Adrenal gland (tissue), 9 donors: ENCODE measurements at regions not wholly inside any gene's neighbourhood (a gene's known extent, or its start where the extent isn't known, plus 50 kb on each side); places are given as distances from the start of the nearest gene placed in this dataset.
A peak's percentile ranks its signal among the peaks of the same experiment; 100 is the strongest.

Experiments used
- DNase-seq, 7 donors: peaks; one replicate each; pipeline ENCODE4 v3.0.0-alpha.2; 2019 to 2020
- H3K27ac ChIP-seq, 5 donors: fragments of 200-600 bp; sonication (generic) in 4 of 5; 1 replicate in 3 of 5; 2 replicates in 2 of 5; pipeline versions ENCODE4 v1.5.1 to v1.8.0; 2016 to 2020; ENCODE audit warnings: mild to moderate bottlenecking in 1 of 5
- H3K27me3 ChIP-seq: fragments of 200-600 bp; 2 replicates; pipeline ENCODE4 v1.8.0; 2021
- H3K36me3 ChIP-seq, 2 donors: fragments of 200-600 bp; replicated peaks in 1 of 2; 1 replicate in 1 of 2; 2 replicates in 1 of 2; pipeline versions ENCODE4 v1.5.1 to v1.8.0; 2018 to 2022
- H3K4me1 ChIP-seq, 2 donors: fragments of 200-600 bp; replicated peaks in 1 of 2; 1 replicate in 1 of 2; 2 replicates in 1 of 2; pipeline versions ENCODE4 v1.5.1 to v1.8.0; 2018 to 2021
- H3K4me3 ChIP-seq, 4 donors: fragments of 200-600 bp; sonication (generic) in 3 of 4; one replicate each; pipeline ENCODE4 v1.5.1; 2016 to 2018
- H3K9me3 ChIP-seq, 3 donors: fragments of 200-600 bp; sonication (generic) in 1 of 3; replicated peaks in 1 of 3; 1 replicate in 2 of 3; 2 replicates in 1 of 3; pipeline versions ENCODE4 v1.5.1 to v1.8.0; 2016 to 2021
- POLR2A ChIP-seq, 2 donors: fragments of 450-650 bp; IDR thresholded peaks; one replicate each; pipeline ENCODE4 v1.6.1; 2017; ENCODE audit warnings: antibody characterized with exemption in 2 of 2, mild to moderate bottlenecking in 2 of 2, moderate library complexity in 1 of 2
- WGBS, 4 donors: extraction: QIAGEN DNeasy Blood & Tissue Kit in 2 of 4; methylation state at CpG; one replicate each; pipeline versions ENCODE4 v1.1.5 to v1.1.7; 2013 to 2017; 5-methylcytosine and 5-hydroxymethylcytosine counted together
- intact Hi-C, 2 donors: fragments of 100-400 bp; cut with DNase I; formaldehyde crosslinking; loops; one replicate each; pipeline versions ENCODE4 v1.14.1 to v1.15.0; 2022 to 2023
- TF ChIP-seq, protein P1 (sequence below), 6 experiments: fragments of 450-650 bp in 4 of 6; fragments of 200-600 bp in 2 of 6; sonication (generic) in 1 of 6; IDR thresholded peaks; 1 replicate in 5 of 6; 2 replicates in 1 of 6; pipeline versions ENCODE4 v1.5.1 to v1.8.0; 2016 to 2021; ENCODE audit warnings: antibody characterized with exemption in 6 of 6, mild to moderate bottlenecking in 2 of 6, moderate library complexity in 1 of 6
- donor health status: healthy with polysubstance abuse.
- donor health status: Bipolar disorder and iron deficiency.
- donor health status: DM: yes; HTN: yes; CAD: no.
- donor health status: DM: no; HTN: no; CAD: no.
- donor health status: DM: no; HTN: no; CAD: no.

DNA sequence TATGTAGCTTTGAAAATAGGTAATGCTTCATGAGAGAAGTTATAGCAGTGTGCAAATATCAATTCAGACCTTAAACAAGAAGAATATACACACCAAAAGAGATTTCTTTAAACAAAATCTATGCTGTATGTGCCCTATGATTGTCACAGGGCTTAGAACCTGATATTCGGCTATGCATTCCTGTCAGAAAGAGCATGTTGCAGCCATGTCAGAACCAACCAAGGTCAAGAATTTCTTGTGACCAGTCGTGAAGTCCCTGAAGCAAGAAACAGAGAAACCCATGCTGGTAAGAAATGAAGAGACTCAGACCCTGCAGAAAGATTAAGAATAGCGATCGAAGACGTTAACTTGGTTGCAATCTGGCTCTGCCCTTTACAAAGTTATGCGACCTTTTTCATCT is 210.3 kb upstream of the SPIN4 start:
- no peak overlapping the region for H3K27ac ChIP-seq
- H3K27me3 ChIP-seq = no peaks in the 10 kb centered on the region
- TF ChIP-seq POLR2A (IDR thresholded peaks at IDR 0.05) = no peak
- TF ChIP-seq, protein P1, sequence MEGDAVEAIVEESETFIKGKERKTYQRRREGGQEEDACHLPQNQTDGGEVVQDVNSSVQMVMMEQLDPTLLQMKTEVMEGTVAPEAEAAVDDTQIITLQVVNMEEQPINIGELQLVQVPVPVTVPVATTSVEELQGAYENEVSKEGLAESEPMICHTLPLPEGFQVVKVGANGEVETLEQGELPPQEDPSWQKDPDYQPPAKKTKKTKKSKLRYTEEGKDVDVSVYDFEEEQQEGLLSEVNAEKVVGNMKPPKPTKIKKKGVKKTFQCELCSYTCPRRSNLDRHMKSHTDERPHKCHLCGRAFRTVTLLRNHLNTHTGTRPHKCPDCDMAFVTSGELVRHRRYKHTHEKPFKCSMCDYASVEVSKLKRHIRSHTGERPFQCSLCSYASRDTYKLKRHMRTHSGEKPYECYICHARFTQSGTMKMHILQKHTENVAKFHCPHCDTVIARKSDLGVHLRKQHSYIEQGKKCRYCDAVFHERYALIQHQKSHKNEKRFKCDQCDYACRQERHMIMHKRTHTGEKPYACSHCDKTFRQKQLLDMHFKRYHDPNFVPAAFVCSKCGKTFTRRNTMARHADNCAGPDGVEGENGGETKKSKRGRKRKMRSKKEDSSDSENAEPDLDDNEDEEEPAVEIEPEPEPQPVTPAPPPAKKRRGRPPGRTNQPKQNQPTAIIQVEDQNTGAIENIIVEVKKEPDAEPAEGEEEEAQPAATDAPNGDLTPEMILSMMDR (IDR thresholded peaks at IDR 0.05) = no peak
- H3K9me3 ChIP-seq = no peaks in the 10 kb centered on the region
- no peak for DNase-seq
- H3K4me3 ChIP-seq = peak overlapping the region in 3 of 4 donors; percentile 11 to 49 (median 37)
- no peaks in the 10 kb centered on the region for H3K36me3 ChIP-seq
- intact Hi-C loops = no loop called here
- 1 to 35% (median 19%) methylated on average over 6 of the region's 6 CpGs for WGBS, 4 donors
- H3K4me1 ChIP-seq = no peaks in the 10 kb centered on the region

DNA sequence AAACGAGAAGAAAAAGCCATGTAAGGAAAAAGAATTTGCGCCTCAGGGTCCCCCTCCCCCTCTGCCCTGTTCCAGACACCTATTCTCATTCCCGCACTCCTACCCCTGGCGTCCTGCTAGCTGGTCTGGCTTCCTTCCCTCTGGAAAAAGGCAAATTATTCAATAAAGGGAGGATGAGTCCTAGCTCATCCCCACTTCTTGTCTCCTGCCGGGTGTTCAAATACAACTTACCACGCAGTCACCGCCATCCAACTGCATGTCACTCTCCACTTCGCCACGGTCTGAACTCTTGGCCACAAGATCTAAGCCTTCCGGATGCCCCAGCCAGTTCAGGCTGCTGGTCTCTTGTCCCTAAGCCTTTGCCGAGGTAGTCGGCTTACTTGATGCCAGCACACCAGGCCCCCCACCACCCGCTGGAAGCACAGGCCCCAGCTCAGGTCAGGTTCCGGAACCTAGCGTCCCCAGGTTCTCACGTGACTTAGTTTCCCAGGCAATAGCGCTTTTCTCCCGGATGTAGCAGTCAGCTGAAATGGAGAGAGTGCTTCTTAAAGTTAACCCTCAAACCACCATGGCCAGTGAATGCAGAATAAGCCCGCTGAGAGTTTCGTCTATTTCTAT is 209.6 kb upstream of the SPIN4 start:
- Histone ChIP-seq H3K27me3 (no peaks in the 10 kb centered on the region), H3K27ac (peak overlapping the region in 4 of 5 donors; percentile 43 to 75 (median 61)), H3K4me3 (peak overlapping the region; percentile 37 to 93 (median 64)), H3K4me1 (no peaks in the 10 kb centered on the region), H3K36me3 (no peaks in the 10 kb centered on the region), H3K9me3 (no peaks in the 10 kb centered on the region)
- DNase-seq = peak; percentile 63 to 79 (median 68)
- WGBS, 4 donors = 0 to 15% (median 6%) methylated on average over 14 to 20 of the region's 20 CpGs
- intact Hi-C loops = no loop called here
- peak in 1 of 2 donors; percentile 29 for TF ChIP-seq POLR2A (IDR thresholded peaks at IDR 0.05)
- TF ChIP-seq, protein P1 (IDR thresholded peaks at IDR 0.05) = no peak

DNA sequence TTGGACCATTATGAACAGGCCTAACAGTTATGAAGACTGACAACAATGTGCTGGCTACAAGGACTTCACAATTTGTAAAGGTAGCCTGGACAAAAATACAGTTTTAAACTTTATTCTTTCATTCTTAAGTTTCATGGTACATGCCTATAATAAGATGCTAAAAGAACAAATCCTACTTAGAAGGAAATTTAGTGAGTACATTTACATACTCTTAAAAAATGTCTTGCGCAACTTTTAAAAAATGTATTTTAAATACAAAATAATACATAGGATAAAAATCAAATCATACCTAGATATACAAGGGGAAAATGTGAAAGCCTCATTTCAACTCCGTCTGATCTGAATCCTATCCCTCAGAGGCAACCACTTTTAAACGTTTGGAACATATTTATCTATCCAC is 200.7 kb upstream of the SPIN4 start:
- Histone ChIP-seq H3K4me3 (no peak overlapping the region), H3K27me3 (no peaks in the 10 kb centered on the region), H3K36me3 (no peaks in the 10 kb centered on the region), H3K27ac (no peak overlapping the region), H3K9me3 (no peaks in the 10 kb centered on the region), H3K4me1 (no peaks in the 10 kb centered on the region)
- WGBS, 4 donors = 74 to 98% (median 88%) methylated on average over 3 of the region's 3 CpGs
- intact Hi-C loops = no loop called here
- no peak for DNase-seq
- no peak for TF ChIP-seq POLR2A (IDR thresholded peaks at IDR 0.05)
- TF ChIP-seq, protein P1 (IDR thresholded peaks at IDR 0.05) = no peak

DNA sequence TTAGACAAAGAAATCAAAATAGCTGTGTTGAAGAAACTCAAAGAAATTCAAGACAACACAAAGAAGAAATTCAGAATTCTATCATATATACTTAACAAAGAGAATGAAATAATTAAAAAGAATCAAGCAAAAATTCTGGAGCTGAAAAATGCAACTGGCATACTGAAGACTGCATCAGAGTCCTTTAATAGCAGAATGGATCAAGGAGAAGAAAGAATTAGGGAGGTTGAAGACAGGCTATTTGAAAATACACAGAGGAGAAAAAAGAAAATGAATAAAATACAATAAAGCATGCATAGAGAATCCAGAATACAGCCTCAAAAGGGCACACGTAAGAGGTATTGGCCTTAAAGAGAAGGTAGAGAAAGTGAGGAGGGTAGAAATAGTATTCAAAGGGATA is 179.5 kb upstream of the SPIN4 start:
- Histone ChIP-seq H3K27ac (no peak overlapping the region), H3K4me3 (no peak overlapping the region), H3K9me3 (no peaks in the 10 kb centered on the region), H3K36me3 (no peaks in the 10 kb centered on the region), H3K27me3 (no peaks in the 10 kb centered on the region), H3K4me1 (no peaks in the 10 kb centered on the region)
- DNase-seq = no peak
- WGBS, 4 donors = 64 to 100% (median 88%) methylated on average over 1 of the region's 1 CpG
- intact Hi-C loops = no loop called here
- no peak for TF ChIP-seq POLR2A (IDR thresholded peaks at IDR 0.05)
- TF ChIP-seq, protein P1 (IDR thresholded peaks at IDR 0.05) = no peak
